Activated B cell treated with CpG ODN at 0.5 μM for 24 hours (primary cell): ENCODE measurements at regions not wholly inside any gene's neighbourhood (a gene's known extent, or its start where the extent isn't known, plus 50 kb on each side); places are given as distances from the start of the nearest gene placed in this dataset.

Experiments
- ATAC-seq: fragments of 200-7000 bp; cut with Tn5 transposase; one replicate; pipeline ENCODE4 v1.10.0; 2021; ENCODE audit warnings: low read depth, mild to moderate bottlenecking, moderate library complexity
- CTCF ChIA-PET: fragments of 350-600 bp; sonication (Branson Sonifier 250); formaldehyde crosslinking; loops from one replicate; lab custom pipeline; 2021; ENCODE audit warnings: antibody characterized with exemption; lab: Charles Lee
- POLR2A ChIA-PET: fragments of 350-600 bp; sonication (Branson Sonifier 250); formaldehyde crosslinking; loops from one replicate; lab custom pipeline; 2021; ENCODE audit warnings: antibody characterized with exemption; lab: Charles Lee
- DNase-seq: peaks from one replicate; pipeline ENCODE4 v3.0.0; 2022
- H3K27ac Mint-ChIP-seq: one replicate; pipeline ENCODE4 v1.8.0; 2020; ENCODE audit warnings: mixed read lengths
- H3K27me3 Mint-ChIP-seq: one replicate; pipeline ENCODE4 v1.8.0; 2021; ENCODE audit warnings: mixed read lengths
- H3K36me3 Mint-ChIP-seq: one replicate; pipeline ENCODE4 v1.8.0; 2021; ENCODE audit warnings: low read depth, mixed read lengths
- H3K4me1 Mint-ChIP-seq: one replicate; pipeline ENCODE4 v1.8.0; 2021; ENCODE audit warnings: mixed read lengths
- H3K4me3 Mint-ChIP-seq: one replicate; pipeline ENCODE4 v1.8.0; 2020; ENCODE audit warnings: mild to moderate bottlenecking, mixed read lengths
- H3K9me3 Mint-ChIP-seq: one replicate; pipeline ENCODE4 v1.8.0; 2020; ENCODE audit warnings: mixed read lengths
- intact Hi-C: fragments of 100-400 bp; cut with micrococcal nuclease; formaldehyde crosslinking; loops from one replicate; pipeline ENCODE4 v1.15.1; 2024
- TF ChIP-seq, protein P1 (sequence below): fragments of 200-600 bp; IDR thresholded peaks from one replicate; pipeline ENCODE4 v1.8.0; 2022; ENCODE audit warnings: antibody characterized with exemption, mild to moderate bottlenecking

DNA sequence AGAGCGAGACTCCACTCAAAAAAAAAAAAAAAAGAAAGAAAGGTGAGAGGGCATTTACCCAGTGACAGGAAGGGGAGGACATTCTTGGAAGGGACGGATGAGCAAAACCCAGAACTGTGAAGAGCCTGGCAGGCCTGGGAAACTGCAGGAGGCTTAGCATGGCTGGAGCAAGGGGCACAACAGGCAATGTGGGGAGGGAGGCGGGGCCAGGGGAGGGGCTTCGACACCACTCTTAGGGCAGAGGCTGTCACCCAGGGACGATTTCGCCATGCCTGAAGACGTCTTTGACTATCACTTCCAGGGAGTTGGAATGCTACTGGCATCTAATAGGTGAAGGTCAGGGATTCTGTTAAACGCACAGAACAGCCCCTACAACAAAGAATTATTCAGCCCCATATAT, 184.0 kb downstream of the HUNK start:
- no peaks in the 10 kb centered on the region for H3K36me3 Mint-ChIP-seq
- no peaks in the 10 kb centered on the region for H3K27me3 Mint-ChIP-seq
- intact Hi-C loops, result no loop called here
- H3K4me1 Mint-ChIP-seq, result no peaks in the 10 kb centered on the region
- no peak overlapping the region for H3K4me3 Mint-ChIP-seq
- ChIA-PET POLR2A (no interaction called here), CTCF (no interaction called here)
- TF ChIP-seq, protein P1, sequence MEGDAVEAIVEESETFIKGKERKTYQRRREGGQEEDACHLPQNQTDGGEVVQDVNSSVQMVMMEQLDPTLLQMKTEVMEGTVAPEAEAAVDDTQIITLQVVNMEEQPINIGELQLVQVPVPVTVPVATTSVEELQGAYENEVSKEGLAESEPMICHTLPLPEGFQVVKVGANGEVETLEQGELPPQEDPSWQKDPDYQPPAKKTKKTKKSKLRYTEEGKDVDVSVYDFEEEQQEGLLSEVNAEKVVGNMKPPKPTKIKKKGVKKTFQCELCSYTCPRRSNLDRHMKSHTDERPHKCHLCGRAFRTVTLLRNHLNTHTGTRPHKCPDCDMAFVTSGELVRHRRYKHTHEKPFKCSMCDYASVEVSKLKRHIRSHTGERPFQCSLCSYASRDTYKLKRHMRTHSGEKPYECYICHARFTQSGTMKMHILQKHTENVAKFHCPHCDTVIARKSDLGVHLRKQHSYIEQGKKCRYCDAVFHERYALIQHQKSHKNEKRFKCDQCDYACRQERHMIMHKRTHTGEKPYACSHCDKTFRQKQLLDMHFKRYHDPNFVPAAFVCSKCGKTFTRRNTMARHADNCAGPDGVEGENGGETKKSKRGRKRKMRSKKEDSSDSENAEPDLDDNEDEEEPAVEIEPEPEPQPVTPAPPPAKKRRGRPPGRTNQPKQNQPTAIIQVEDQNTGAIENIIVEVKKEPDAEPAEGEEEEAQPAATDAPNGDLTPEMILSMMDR, result no peak
- ATAC-seq (no peak), DNase-seq (no peak)
- no peak overlapping the region for H3K27ac Mint-ChIP-seq
- peaks cover 8% of the 10 kb centered on the region for H3K9me3 Mint-ChIP-seq

DNA sequence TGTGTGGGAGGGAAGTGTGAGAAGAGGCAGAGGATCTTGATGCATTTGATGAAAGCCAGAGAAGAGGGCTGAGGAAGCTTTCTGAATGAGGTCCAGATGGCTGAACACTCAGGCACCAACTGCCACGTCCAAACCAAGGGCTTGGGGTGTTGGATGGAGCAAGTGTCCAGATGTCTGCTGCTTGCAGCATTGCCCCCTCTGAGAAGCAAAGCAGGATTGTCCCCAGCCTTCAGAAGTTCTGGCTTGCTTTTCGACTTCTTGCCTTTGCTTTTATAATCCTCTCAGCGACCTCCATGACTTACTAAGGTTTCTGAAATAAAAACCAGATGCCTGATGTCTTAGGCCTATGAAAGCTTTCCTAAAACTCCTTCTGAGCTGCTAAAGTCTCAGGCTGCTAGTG, 182.5 kb downstream of the HUNK start:
- POLR2A ChIA-PET, result no interaction called here
- Mint-ChIP-seq H3K4me3 (no peak overlapping the region), H3K36me3 (no peaks in the 10 kb centered on the region), H3K27ac (no peak overlapping the region), H3K4me1 (no peaks in the 10 kb centered on the region), H3K9me3 (peaks cover 14% of the 10 kb centered on the region), H3K27me3 (no peaks in the 10 kb centered on the region)
- CTCF ChIA-PET, result no interaction called here
- DNase-seq (no peak), ATAC-seq (no peak)
- intact Hi-C loops, result no loop called here
- TF ChIP-seq, protein P1, result no peak
